ENCODE measurements at regions not wholly inside any gene's neighbourhood (a gene's known extent, or its start where the extent isn't known, plus 50 kb on each side); places are given as distances from the start of the nearest gene placed in this dataset.

- no peaks in the 10 kb centered on the region for H3K9me3 Mint-ChIP-seq
- no peak overlapping the region for H3K27ac Mint-ChIP-seq
- TF ChIP-seq CTCF (IDR thresholded peaks at IDR 0.05): no peak
- H3K36me3 Mint-ChIP-seq (ENCODE audit: low read depth): no peaks in the 10 kb centered on the region
- CTCF ChIA-PET: no interaction called here
- POLR2A ChIA-PET: no interaction called here
- peaks cover 11% of the 10 kb centered on the region for H3K4me1 Mint-ChIP-seq (ENCODE audit: low read depth)
- no peak overlapping the region for H3K4me3 Mint-ChIP-seq
- DNase-seq (no peak), ATAC-seq (no peak)
- peaks cover 56% of the 10 kb centered on the region for H3K27me3 Mint-ChIP-seq
- intact Hi-C loops (cut with micrococcal nuclease): no loop called here
Observed at GRCh38 chr12:114477989-114478395, 72.0 kb upstream of the TBX5 start.

- TF ChIP-seq CTCF (IDR thresholded peaks at IDR 0.05): no peak
- no peaks in the 10 kb centered on the region for H3K36me3 Mint-ChIP-seq (ENCODE audit: low read depth)
- no peak overlapping the region for H3K27ac Mint-ChIP-seq
- H3K4me3 Mint-ChIP-seq: no peak overlapping the region
- intact Hi-C loops (cut with micrococcal nuclease): no loop called here
- ChIA-PET CTCF (no interaction called here), POLR2A (no interaction called here)
- H3K4me1 Mint-ChIP-seq (ENCODE audit: low read depth): peaks cover 8% of the 10 kb centered on the region
- peaks cover 45% of the 10 kb centered on the region for H3K27me3 Mint-ChIP-seq
- no peak for ATAC-seq
- H3K9me3 Mint-ChIP-seq: no peaks in the 10 kb centered on the region
- no peak for DNase-seq
Observed at GRCh38 chr12:114476159-114476558, 70.2 kb upstream of the TBX5 start.

GRCh38 chr12:114473717-114474116, 67.8 kb upstream of the TBX5 start:
- intact Hi-C loops (cut with micrococcal nuclease): no loop called here
- H3K4me3 Mint-ChIP-seq: no peak overlapping the region

GRCh38 chr12:114473018-114473417, 67.1 kb upstream of the TBX5 start:
- Mint-ChIP-seq H3K36me3 (ENCODE audit: low read depth) (no peaks in the 10 kb centered on the region), H3K9me3 (no peaks in the 10 kb centered on the region), H3K27ac (no peak overlapping the region), H3K4me3 (no peak overlapping the region), H3K4me1 (ENCODE audit: low read depth) (no peaks in the 10 kb centered on the region), H3K27me3 (peaks cover 16% of the 10 kb centered on the region)
- CTCF ChIA-PET: no interaction called here
- intact Hi-C loops (cut with micrococcal nuclease): no loop called here
- DNase-seq (no peak), ATAC-seq (no peak)
- TF ChIP-seq CTCF (IDR thresholded peaks at IDR 0.05): no peak
- POLR2A ChIA-PET: no interaction called here

More at GRCh38 chr12:114473717-114474116, 67.8 kb upstream of the TBX5 start:
- DNase-seq (no peak), ATAC-seq (no peak)
- Mint-ChIP-seq H3K9me3 (no peaks in the 10 kb centered on the region), H3K36me3 (ENCODE audit: low read depth) (no peaks in the 10 kb centered on the region), H3K4me1 (ENCODE audit: low read depth) (no peaks in the 10 kb centered on the region), H3K27ac (no peak overlapping the region), H3K27me3 (peaks cover 23% of the 10 kb centered on the region)
- TF ChIP-seq CTCF (IDR thresholded peaks at IDR 0.05): no peak
- CTCF ChIA-PET: no interaction called here
- POLR2A ChIA-PET: no interaction called here

- Mint-ChIP-seq H3K27me3 (peaks cover 14% of the 10 kb centered on the region), H3K27ac (no peak overlapping the region), H3K4me3 (no peak overlapping the region), H3K36me3 (ENCODE audit: low read depth) (no peaks in the 10 kb centered on the region), H3K9me3 (no peaks in the 10 kb centered on the region), H3K4me1 (ENCODE audit: low read depth) (no peaks in the 10 kb centered on the region)
- no peak for DNase-seq
- POLR2A ChIA-PET: interaction anchor here (0.7 kb wide), 2 partner anchors 151 to 491 kb away, joined by 3 read pairs; no protein-coding TSS in a partner anchor
- ATAC-seq: no peak
- intact Hi-C loops (cut with micrococcal nuclease): no loop called here
- no peak for TF ChIP-seq CTCF (IDR thresholded peaks at IDR 0.05)
- CTCF ChIA-PET: no interaction called here
Observed at GRCh38 chr12:114457620-114458019, 51.7 kb upstream of the TBX5 start.
